Fibroblast of villous mesenchyme (primary cell): ENCODE measurements at regions not wholly inside any gene's neighbourhood (a gene's known extent, or its start where the extent isn't known, plus 50 kb on each side); places are given as distances from the start of the nearest gene placed in this dataset.
A peak's percentile ranks its signal among the peaks of the same experiment; 100 is the strongest.

ENCODE experiments used
- DNase-seq: peaks from one replicate; pipeline ENCODE4 v3.0.0-alpha.2; 2010; ENCODE audit warnings: low read depth
- H3K4me3 ChIP-seq: 2 replicates; pipeline ENCODE4 v1.5.1; 2011; ENCODE audit warnings: low read depth, mild to moderate bottlenecking, low read length
- CTCF ChIP-seq: IDR thresholded peaks from 2 replicates; pipeline ENCODE4 v1.5.1; 2012; ENCODE audit warnings: low read depth, mild to moderate bottlenecking, low read length; ENCODE audit not compliant: insufficient read depth

- DNase-seq: no peak
- TF ChIP-seq CTCF: no peak
- H3K4me3 ChIP-seq: no peak overlapping the region
Observed at GRCh38 chr21:27448960-27449359, 482.1 kb upstream of the ADAMTS5 start.

- DNase-seq: no peak
- no peak for TF ChIP-seq CTCF
- no peak overlapping the region for H3K4me3 ChIP-seq
Observed at GRCh38 chr21:27447843-27448242, 481.0 kb upstream of the ADAMTS5 start.

- DNase-seq: peak; percentile 67
- TF ChIP-seq CTCF: no peak
- no peak overlapping the region for H3K4me3 ChIP-seq
Observed at GRCh38 chr21:27429710-27430341, 462.9 kb upstream of the ADAMTS5 start.

GRCh38 chr21:27426196-27426595, 459.3 kb upstream of the ADAMTS5 start:
- DNase-seq: no peak
- TF ChIP-seq CTCF: no peak
- H3K4me3 ChIP-seq: no peak overlapping the region

GRCh38 chr21:27425574-27425973, 458.7 kb upstream of the ADAMTS5 start:
- no peak for TF ChIP-seq CTCF
- peak; percentile 58 for DNase-seq

GRCh38 chr21:27425172-27425571, 458.3 kb upstream of the ADAMTS5 start:
- no peak overlapping the region for H3K4me3 ChIP-seq
- no peak for DNase-seq
- TF ChIP-seq CTCF: peak; percentile 14

More at GRCh38 chr21:27425574-27425973, 458.7 kb upstream of the ADAMTS5 start:
- no peak overlapping the region for H3K4me3 ChIP-seq

- TF ChIP-seq CTCF: no peak
- DNase-seq: peak; percentile 49
- H3K4me3 ChIP-seq: no peak overlapping the region
Observed at GRCh38 chr21:27424601-27425000, 457.7 kb upstream of the ADAMTS5 start.
